WI38 (cell line): ENCODE measurements at regions not wholly inside any gene's neighbourhood (a gene's known extent, or its start where the extent isn't known, plus 50 kb on each side); places are given as distances from the start of the nearest gene placed in this dataset.

Experiments
- H3K4me3 ChIP-seq: 2 replicates; pipeline ENCODE4 v1.5.1; 2011; ENCODE audit warnings: low read depth, mild to moderate bottlenecking, control low read depth, low read length
- CTCF ChIP-seq: IDR thresholded peaks from 2 replicates; pipeline ENCODE4 v1.5.1; 2012; ENCODE audit warnings: low read depth, mild to moderate bottlenecking, control low read depth, low read length

DNA sequence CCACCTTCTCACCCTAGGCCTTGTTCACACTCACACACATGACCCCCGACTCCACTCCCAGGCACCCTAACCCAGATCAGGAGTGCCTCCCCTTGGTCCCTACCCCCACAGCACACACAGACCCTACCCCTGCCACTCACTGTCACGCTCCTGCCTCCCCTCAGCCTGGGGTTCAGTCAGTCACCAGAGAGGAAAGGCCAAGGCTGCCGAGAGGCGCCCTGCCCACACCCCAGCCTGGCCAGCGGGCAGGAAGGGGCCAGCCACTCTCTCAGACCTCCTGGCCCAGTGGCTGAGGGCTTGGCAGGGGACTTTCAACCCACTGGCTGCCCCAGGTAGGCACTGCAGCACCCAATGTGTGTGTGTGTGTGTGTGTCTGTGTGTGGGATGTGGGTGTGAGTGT, 122.4 kb upstream of the MVB12B start:
- TF ChIP-seq CTCF, result no peak
- no peak overlapping the region for H3K4me3 ChIP-seq

DNA sequence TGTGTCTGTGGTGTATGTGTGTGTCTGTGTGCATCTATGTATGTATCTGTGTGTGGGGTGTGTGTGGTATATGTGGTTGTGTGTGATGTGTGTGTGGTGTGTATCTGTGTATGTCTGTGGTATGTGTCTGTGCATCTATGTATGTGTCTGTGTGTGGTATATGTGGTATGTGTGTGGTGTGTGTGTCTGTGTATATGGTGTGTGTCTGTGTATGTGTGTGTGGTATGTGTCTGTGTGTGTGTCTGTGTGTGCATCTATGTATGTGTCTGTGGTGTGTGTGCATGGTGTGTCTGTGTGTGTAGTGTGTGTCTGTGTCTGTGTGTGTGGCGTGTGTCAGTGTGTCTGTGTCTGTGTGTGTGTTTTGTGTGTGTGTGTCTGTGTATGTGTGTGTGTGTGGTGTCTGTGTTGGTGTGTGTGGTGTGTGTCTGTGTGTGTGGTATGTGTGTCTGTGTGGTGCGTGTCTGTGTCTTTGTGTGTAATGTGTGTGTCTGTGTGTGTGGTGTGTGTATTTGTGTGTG, 121.9 kb upstream of the MVB12B start:
- H3K4me3 ChIP-seq, result no peak overlapping the region
- TF ChIP-seq CTCF, result no peak

GRCh38 chr9:126205265-126205664, 121.4 kb upstream of the MVB12B start:
- no peak overlapping the region for H3K4me3 ChIP-seq
- TF ChIP-seq CTCF, result no peak

DNA sequence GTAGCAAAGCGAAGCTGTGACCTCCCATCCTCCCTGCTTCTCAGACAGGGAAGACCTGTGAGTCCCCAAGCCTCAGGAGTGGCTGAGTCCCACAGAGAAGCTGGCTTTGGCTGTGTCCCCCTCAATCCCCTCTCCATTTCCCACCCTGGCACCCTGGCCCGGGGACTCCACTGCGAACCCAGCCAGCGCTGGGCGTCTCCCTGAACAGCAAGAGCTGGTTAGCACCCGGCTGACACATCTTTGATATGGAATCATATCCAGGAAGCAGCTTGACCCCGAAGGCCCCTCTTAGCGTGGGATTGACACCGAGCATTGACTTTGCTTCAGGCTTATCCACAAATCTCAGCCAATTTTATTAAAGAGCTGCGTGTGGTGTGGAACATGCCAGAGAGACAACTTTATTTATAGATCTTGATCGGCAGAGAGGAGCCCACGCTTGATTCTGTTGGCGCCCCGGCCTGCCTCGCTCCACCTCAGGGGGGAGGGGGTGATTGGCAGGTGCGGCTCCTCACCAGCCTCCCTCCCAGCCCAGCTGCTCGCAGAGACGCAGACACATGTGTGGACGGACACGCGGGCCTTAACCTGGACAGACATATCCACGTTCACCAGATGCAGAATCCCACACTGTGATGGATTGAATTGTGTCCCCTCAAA, 120.7 kb upstream of the MVB12B start:
- no peak for TF ChIP-seq CTCF
- H3K4me3 ChIP-seq, result no peak overlapping the region

DNA sequence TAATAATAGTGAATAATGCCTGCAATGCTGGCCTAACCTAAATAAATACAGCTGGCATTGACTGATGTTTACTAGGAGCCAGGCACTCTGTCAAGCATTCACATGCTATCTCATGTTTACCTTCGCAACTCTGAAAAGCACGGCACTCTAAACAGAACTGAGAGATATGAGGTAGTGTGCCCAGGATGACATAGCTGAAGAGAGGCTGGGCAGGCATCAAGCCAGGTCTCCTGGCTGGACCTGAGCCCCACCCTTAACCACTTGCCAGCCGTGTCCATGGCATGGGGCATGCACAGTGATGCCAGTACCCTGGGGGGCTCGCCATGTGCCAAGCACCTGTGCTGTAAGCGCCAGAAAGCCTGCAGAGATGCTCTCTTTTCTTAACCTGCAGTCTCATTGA, 119.4 kb upstream of the MVB12B start:
- H3K4me3 ChIP-seq, result no peak overlapping the region
- TF ChIP-seq CTCF, result no peak

DNA sequence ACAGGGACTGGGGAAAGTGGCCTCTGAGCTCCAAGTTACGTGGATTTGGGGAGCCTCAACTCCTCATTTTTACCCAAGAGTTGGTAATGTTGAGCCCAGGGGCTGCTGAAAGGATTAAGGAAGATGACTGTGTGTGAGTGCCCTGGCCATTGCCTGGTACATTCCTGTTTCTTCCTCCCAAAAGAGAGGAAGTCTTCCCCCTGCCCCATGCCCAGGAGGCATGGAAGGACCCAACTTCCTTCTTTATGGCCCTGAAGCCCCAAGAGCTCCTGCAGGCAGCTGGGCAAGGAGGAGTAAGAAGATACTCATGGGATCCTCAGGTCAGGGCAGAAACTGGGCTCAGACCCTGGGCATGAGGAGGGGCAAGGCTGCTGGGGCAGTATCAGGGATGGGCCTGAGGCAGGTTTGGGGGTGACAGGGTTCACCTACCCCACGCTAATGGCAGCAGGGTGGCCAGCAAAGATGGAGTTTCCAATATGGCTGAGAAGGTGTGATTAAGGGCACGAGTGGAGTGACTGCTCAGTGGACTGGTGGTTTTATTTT, 118.3 kb upstream of the MVB12B start:
- H3K4me3 ChIP-seq, result no peak overlapping the region
- TF ChIP-seq CTCF, result no peak

GRCh38 chr9:126211441-126212074, 115.1 kb upstream of the MVB12B start:
- TF ChIP-seq CTCF, result no peak
- H3K4me3 ChIP-seq, result no peak overlapping the region
